WI38 (cell line): ENCODE measurements at regions not wholly inside any gene's neighbourhood (a gene's known extent, or its start where the extent isn't known, plus 50 kb on each side); places are given as distances from the start of the nearest gene placed in this dataset.

Experiments used
- H3K4me3 ChIP-seq: 2 replicates; pipeline ENCODE4 v1.5.1; 2011; ENCODE audit warnings: low read depth, mild to moderate bottlenecking, control low read depth, low read length
- TF ChIP-seq, protein P1 (sequence below): IDR thresholded peaks from 2 replicates; pipeline ENCODE4 v1.5.1; 2012; ENCODE audit warnings: low read depth, mild to moderate bottlenecking, control low read depth, low read length

DNA sequence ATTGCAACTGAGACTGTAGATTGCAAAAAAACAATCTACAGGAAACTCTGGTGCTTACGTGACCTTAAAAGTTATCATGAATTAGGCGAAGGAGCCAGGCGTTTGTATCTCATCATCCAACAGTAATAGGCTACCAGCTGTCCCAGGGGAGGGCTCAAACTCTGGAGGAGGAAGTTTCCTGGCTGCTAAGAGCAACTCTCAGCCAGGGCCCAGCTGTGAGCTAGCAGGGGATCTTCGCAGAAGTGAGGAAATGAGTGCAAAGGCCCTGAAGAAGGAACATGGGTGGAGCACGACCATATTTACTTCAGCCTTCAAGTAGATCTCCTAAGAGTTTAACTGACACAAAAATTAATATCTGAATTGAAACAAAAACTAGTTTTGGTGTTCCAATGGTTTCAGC is 686.9 kb upstream of the MAP3K7 start:
- TF ChIP-seq, protein P1, sequence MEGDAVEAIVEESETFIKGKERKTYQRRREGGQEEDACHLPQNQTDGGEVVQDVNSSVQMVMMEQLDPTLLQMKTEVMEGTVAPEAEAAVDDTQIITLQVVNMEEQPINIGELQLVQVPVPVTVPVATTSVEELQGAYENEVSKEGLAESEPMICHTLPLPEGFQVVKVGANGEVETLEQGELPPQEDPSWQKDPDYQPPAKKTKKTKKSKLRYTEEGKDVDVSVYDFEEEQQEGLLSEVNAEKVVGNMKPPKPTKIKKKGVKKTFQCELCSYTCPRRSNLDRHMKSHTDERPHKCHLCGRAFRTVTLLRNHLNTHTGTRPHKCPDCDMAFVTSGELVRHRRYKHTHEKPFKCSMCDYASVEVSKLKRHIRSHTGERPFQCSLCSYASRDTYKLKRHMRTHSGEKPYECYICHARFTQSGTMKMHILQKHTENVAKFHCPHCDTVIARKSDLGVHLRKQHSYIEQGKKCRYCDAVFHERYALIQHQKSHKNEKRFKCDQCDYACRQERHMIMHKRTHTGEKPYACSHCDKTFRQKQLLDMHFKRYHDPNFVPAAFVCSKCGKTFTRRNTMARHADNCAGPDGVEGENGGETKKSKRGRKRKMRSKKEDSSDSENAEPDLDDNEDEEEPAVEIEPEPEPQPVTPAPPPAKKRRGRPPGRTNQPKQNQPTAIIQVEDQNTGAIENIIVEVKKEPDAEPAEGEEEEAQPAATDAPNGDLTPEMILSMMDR: no peak
- H3K4me3 ChIP-seq: no peak overlapping the region

DNA sequence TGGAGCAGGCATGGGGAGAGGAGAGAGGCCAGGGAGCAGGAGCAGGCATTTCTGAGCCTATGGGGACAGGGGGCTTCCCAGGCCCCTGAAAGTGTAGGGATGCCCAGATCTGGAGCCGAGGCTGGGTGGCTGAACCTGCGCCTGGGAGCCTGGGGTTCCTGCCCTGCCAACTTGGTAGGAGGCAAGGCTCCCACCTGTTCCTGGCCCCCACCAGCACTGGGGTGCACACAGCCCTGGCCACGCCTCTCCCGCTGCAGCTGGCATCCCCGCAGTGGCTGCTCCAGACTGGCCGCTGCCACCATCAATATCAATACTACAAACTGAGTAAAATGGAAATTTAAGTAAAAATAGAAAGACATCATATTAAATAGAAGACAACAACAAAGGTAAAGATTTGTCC is 684.9 kb upstream of the MAP3K7 start:
- TF ChIP-seq, protein P1: no peak
- H3K4me3 ChIP-seq: no peak overlapping the region

DNA sequence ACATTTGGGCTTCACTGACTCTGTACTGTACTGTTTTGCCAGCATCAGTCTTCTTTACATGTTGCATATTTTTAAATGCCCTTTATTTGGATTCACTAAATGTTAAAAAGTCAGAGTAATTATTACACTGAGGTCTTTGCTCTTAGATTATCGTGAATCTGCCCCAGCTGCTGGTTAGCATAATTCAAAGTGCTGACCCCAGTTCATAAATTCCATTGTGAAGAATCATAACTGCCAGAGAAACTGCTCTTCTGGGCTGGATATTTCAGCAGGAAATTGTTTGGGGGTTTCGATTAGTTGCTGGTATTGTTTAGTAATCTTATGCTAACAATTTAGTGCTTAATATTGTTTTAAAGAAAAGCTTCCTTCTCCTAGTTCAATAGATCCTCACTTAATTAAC is 682.1 kb upstream of the MAP3K7 start:
- no peak overlapping the region for H3K4me3 ChIP-seq
- TF ChIP-seq, protein P1: no peak

DNA sequence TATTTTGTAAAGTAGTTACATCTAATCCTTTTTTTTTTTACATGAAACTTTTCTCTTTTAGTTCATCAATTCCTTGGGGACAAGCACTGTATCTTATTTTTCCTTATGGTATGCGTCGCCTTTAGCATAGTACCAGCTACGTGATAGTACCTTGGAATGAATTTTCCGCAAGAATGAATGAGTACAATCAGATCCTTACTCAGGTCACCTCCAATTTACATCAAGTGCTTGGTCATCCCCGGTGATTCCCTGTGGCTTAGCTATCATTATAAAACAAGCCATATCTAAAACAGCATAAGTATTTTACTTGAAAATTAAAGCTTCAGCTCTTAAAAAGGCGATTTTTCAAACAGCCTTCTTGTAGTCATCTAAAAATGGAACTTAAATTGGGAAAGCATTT is 680.4 kb upstream of the MAP3K7 start:
- TF ChIP-seq, protein P1: no peak
- no peak overlapping the region for H3K4me3 ChIP-seq

DNA sequence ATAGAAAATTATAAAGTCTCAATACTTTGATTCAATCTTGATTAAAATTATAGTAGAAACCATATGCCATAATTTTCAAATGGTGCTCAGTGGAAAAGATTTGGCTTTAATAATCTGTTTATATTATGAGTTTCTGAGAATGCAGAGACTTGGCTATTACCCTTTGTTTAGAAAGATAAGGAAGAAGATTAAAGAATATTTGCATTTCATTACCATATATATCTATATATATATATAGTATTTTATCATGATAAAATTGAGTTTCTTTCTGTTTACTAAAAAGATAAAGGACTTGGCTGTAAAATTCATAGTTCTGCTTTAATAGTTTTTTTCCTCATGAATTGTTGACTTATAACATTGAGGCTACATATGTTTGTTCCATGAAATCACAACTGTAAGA is 679.3 kb upstream of the MAP3K7 start:
- TF ChIP-seq, protein P1: no peak
- H3K4me3 ChIP-seq: no peak overlapping the region

DNA sequence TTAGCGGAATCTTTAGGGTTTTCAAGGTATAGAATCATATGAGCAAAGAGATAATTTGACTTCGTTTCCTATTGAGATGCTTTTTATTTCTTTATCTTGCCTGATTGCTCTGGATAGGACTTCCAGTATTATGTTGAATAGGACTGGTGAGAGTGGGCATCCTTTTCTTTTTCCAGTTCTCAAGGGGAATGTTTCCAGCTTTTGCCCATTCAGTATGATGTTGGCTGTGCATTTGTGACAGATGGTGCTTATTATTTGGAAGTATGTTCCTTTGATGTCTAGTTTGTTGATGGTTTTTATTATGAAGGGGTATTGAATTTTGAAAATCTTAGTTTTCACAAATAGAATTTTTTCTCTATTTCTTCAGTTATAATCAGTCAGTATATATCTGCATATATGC is 656.6 kb upstream of the MAP3K7 start:
- no peak overlapping the region for H3K4me3 ChIP-seq
- TF ChIP-seq, protein P1: no peak

DNA sequence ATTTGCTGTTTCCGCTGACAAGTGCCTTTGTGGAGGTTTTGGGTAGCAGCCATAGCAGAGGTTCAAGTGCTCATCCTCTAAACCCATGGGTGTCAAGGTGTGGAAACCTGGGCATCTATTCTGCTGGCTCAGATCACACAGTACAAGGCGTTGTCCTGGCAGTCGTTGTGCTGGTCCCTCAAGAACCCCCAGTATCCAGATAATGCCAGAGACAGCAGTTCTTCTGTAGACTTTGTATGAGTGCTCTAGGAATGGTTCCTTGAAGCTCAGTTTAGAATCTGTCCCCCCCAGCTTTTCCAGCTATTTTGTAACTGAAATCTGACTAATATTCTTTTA is 655.7 kb upstream of the MAP3K7 start:
- TF ChIP-seq, protein P1: no peak
- no peak overlapping the region for H3K4me3 ChIP-seq
